Mesothelial cell of epicardium (in vitro differentiated cells): ENCODE measurements at regions not wholly inside any gene's neighbourhood (a gene's known extent, or its start where the extent isn't known, plus 50 kb on each side); places are given as distances from the start of the nearest gene placed in this dataset.
"Not testable (repeated sequence)": the region's sequence is repeated elsewhere in the genome, so short reads cannot be mapped to it uniquely, and the experiment has no call there.

Experiments
- DNase-seq, 2 experiments: peaks; one replicate each; pipeline ENCODE4 v3.0.0; 2021; ENCODE audit warnings: low spot score in 2 of 2; ENCODE audit not compliant: unreplicated experiment in 2 of 2
- H3K27ac Mint-ChIP-seq: 2 replicates; pipeline ENCODE4 v1.8.0; 2021; ENCODE audit warnings: mixed read lengths
- H3K27me3 Mint-ChIP-seq: 2 replicates; pipeline ENCODE4 v1.8.0; 2021; ENCODE audit warnings: low read depth, mixed read lengths
- H3K36me3 Mint-ChIP-seq: 2 replicates; pipeline ENCODE4 v1.8.0; 2021; ENCODE audit warnings: mixed read lengths
- H3K4me1 Mint-ChIP-seq: 2 replicates; pipeline ENCODE4 v1.8.0; 2021; ENCODE audit warnings: mixed read lengths
- H3K4me3 Mint-ChIP-seq: 2 replicates; pipeline ENCODE4 v1.8.0; 2021; ENCODE audit warnings: mild to moderate bottlenecking, moderate library complexity, mixed read lengths
- H3K9me3 Mint-ChIP-seq: 2 replicates; pipeline ENCODE4 v1.8.0; 2021; ENCODE audit warnings: mixed read lengths
- CTCF ChIP-seq: fragments of 200-600 bp; sonication (generic); IDR thresholded peaks from one replicate; pipeline ENCODE4 v1.5.0; 2021; ENCODE audit warnings: antibody characterized with exemption; ENCODE audit not compliant: unreplicated experiment

- H3K4me3 Mint-ChIP-seq: no peak overlapping the region
- no peak for TF ChIP-seq CTCF
- no peaks in the 10 kb centered on the region for H3K36me3 Mint-ChIP-seq
- DNase-seq: no peak
- H3K27ac Mint-ChIP-seq: no peak overlapping the region
- no peaks in the 10 kb centered on the region for H3K9me3 Mint-ChIP-seq
- peaks cover 3% of the 10 kb centered on the region for H3K4me1 Mint-ChIP-seq
- no peaks in the 10 kb centered on the region for H3K27me3 Mint-ChIP-seq
Measured at GRCh38 chr15:58318517-58318916, 113.3 kb upstream of the LIPC start.

DNA sequence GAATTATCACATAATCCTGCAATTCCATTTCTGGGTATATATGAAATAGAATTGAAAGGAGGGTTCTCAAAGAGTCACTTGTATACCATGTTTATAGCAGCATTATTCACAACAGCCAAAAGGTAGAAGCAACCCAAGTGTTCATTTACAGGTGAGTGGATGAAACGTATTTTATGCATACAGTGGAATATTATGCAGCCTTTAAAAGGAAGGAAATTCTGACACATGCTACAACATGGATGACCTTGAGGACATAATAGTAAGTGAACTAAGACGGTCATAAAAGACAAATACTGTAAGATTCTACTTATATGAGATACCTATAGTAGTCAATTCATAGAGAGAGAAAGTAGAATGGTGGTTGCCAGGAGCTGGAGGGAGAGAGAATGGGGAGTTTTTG lies 110.8 kb upstream of the LIPC start:
- DNase-seq: no peak
- Mint-ChIP-seq H3K27ac (no peak overlapping the region), H3K9me3 (peaks cover 14% of the 10 kb centered on the region), H3K4me3 (no peak overlapping the region), H3K36me3 (no peaks in the 10 kb centered on the region), H3K27me3 (no peaks in the 10 kb centered on the region), H3K4me1 (peaks cover 3% of the 10 kb centered on the region)
- no peak for TF ChIP-seq CTCF

DNA sequence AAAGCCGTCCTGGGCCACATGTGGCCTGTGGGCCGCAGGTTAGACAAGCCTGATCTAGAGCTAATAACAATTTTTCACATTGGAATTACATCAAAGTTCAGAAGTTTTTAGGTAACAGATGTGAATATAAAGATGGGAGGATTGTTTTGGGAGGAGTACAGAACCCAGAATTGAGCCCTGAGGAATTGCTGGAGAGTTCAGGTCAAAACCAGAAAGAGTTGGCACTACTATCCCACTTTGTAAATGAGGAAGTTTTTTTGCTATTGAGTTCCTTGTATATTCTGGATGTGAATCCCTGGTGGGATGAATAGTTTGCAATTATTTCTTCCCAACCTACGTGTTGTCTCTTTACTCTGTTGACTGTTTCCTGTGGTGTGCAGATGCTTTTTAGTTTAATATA lies 109.5 kb upstream of the LIPC start:
- Mint-ChIP-seq H3K27me3 (no peaks in the 10 kb centered on the region), H3K27ac (no peak overlapping the region), H3K4me1 (peaks cover 3% of the 10 kb centered on the region), H3K36me3 (peaks cover 2% of the 10 kb centered on the region), H3K4me3 (no peak overlapping the region), H3K9me3 (peaks cover 25% of the 10 kb centered on the region)
- TF ChIP-seq CTCF: no peak
- DNase-seq: no peak

DNA sequence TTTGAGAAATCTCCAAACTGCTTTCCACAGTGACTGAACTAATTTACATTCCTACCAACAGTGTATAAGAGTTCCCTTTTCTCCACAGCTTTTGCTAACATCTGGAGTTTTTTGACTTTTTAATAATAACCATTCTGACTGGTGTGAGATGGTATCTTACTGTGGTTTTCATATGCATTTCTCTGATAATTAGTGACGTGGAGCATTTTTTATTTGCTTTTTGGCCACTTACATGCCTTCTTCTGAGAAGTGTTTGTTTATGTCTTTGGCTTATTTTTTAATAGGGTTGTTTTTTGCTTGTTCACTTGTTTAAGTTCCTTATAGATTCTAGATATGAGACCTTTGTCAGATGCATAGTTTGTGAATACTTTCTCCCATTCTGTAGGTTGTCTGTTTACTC lies 108.5 kb upstream of the LIPC start:
- not testable (repeated sequence) for H3K4me1 Mint-ChIP-seq, H3K4me3 Mint-ChIP-seq, H3K27me3 Mint-ChIP-seq, H3K36me3 Mint-ChIP-seq, DNase-seq, H3K27ac Mint-ChIP-seq
- peaks cover 31% of the 10 kb centered on the region for H3K9me3 Mint-ChIP-seq

DNA sequence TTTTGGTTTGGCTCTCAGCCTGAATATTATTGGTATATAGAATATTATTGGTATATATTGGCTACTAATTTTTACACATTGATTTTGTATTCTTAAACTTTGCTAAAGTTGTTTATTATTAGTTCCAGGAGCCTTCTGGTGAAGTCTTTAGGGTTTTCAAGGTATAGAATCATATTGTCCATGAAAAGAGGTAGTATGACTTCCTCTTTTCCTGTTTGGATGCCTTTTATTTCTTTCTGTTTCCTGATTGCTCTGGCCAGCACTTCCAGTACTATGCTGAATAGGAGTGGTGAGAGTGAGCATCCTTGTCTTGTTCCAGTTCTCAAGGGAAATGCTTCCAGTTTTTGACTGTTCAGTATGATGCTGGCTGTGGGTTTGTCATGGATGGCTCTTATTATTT lies 107.3 kb upstream of the LIPC start:
- Mint-ChIP-seq H3K27ac (no peak overlapping the region), H3K9me3 (peaks cover 31% of the 10 kb centered on the region), H3K4me1 (peaks cover 2% of the 10 kb centered on the region), H3K4me3 (no peak overlapping the region), H3K36me3 (peaks cover 2% of the 10 kb centered on the region), H3K27me3 (no peaks in the 10 kb centered on the region)
- no peak for TF ChIP-seq CTCF
- no peak for DNase-seq

GRCh38 chr15:58327958-58328357 lies 103.8 kb upstream of the LIPC start:
- Mint-ChIP-seq H3K36me3 (peaks cover 2% of the 10 kb centered on the region), H3K4me1 (peaks cover 34% of the 10 kb centered on the region), H3K27me3 (no peaks in the 10 kb centered on the region), H3K27ac (no peak overlapping the region), H3K4me3 (no peak overlapping the region), H3K9me3 (peaks cover 31% of the 10 kb centered on the region)
- DNase-seq: no peak
- TF ChIP-seq CTCF: no peak
